Thyroid gland (tissue), 4 donors: ENCODE measurements at regions not wholly inside any gene's neighbourhood (a gene's known extent, or its start where the extent isn't known, plus 50 kb on each side); places are given as distances from the start of the nearest gene placed in this dataset.
"Not testable (repeated sequence)": the region's sequence is repeated elsewhere in the genome, so short reads cannot be mapped to it uniquely, and the experiment has no call there.

Experiments used
- DNase-seq, 2 donors: peaks; one replicate each; pipeline ENCODE4 v3.0.0-alpha.2; 2019
- H3K27ac ChIP-seq, 3 donors: fragments of 200-600 bp; sonication (generic); 1 replicate in 2 of 3; 2 replicates in 1 of 3; pipeline ENCODE4 v1.5.1; 2016 to 2019; ENCODE audit warnings: mild to moderate bottlenecking in 1 of 3, moderate library complexity in 1 of 3
- H3K27me3 ChIP-seq: fragments of 200-600 bp; sonication (generic); one replicate; pipeline ENCODE4 v1.5.1; 2019
- H3K36me3 ChIP-seq, 2 donors: fragments of 200-600 bp; sonication (generic); one replicate each; pipeline ENCODE4 v1.5.1; 2016 to 2019
- H3K4me1 ChIP-seq, 2 donors: fragments of 200-600 bp; sonication (generic); one replicate each; pipeline ENCODE4 v1.5.1; 2017 to 2019
- H3K4me3 ChIP-seq, 3 donors: fragments of 200-600 bp; sonication (generic); replicated peaks in 1 of 3; 1 replicate in 2 of 3; 2 replicates in 1 of 3; pipeline ENCODE4 v1.5.1; 2016; ENCODE audit warnings: mild to moderate bottlenecking in 1 of 3
- H3K9me3 ChIP-seq: fragments of 200-600 bp; sonication (generic); one replicate; pipeline ENCODE4 v1.5.1; 2017
- CTCF ChIP-seq, 6 experiments: fragments of 200-600 bp in 3 of 6; fragments of 450-650 bp in 3 of 6; sonication (generic) in 3 of 6; IDR thresholded peaks; one replicate each; pipeline ENCODE4 v1.5.1; 2016 to 2019; ENCODE audit warnings: antibody characterized with exemption in 6 of 6, mild to moderate bottlenecking in 2 of 6, inconsistent platforms in 1 of 6, moderate library complexity in 1 of 6
- POLR2A ChIP-seq, 2 donors: fragments of 450-650 bp; IDR thresholded peaks; one replicate each; pipeline ENCODE4 v1.6.1; 2017; ENCODE audit warnings: antibody characterized with exemption in 2 of 2, mild to moderate bottlenecking in 2 of 2, moderate library complexity in 1 of 2
- WGBS, 2 donors: methylation state at CpG; one replicate each; pipeline ENCODE4 v1.1.5; 2017; 5-methylcytosine and 5-hydroxymethylcytosine counted together
- intact Hi-C: fragments of 100-400 bp; cut with DNase I; formaldehyde crosslinking; loops from one replicate; pipeline ENCODE4 v1.15.1; 2023

- H3K4me1 ChIP-seq = no peaks in the 10 kb centered on the region
- no peaks in the 10 kb centered on the region for H3K27me3 ChIP-seq
- TF ChIP-seq CTCF (IDR thresholded peaks at IDR 0.05) (no peak), POLR2A (IDR thresholded peaks at IDR 0.05) (no peak)
- no peak overlapping the region for H3K4me3 ChIP-seq
- intact Hi-C loops = no loop called here
- no peak overlapping the region for H3K27ac ChIP-seq
- H3K36me3 ChIP-seq = no peaks in the 10 kb centered on the region
- H3K9me3 ChIP-seq = no peaks in the 10 kb centered on the region
- WGBS, 2 donors = 87 to 89% methylated on average over 9 of the region's 9 CpGs
- DNase-seq = no peak
Measured at GRCh38 chr10:3567291-3567963, 217.6 kb downstream of the KLF6 start.

- intact Hi-C loops = no loop called here
- no peak for DNase-seq
- Histone ChIP-seq H3K36me3 (no peaks in the 10 kb centered on the region), H3K4me3 (no peak overlapping the region), H3K4me1 (no peaks in the 10 kb centered on the region), H3K27ac (no peak overlapping the region), H3K27me3 (no peaks in the 10 kb centered on the region), H3K9me3 (no peaks in the 10 kb centered on the region)
- TF ChIP-seq CTCF (IDR thresholded peaks at IDR 0.05) (no peak), POLR2A (IDR thresholded peaks at IDR 0.05) (no peak)
- WGBS, 2 donors = 81 to 92% methylated on average over 1 of the region's 1 CpG
Measured at GRCh38 chr10:3566627-3567026, 218.4 kb downstream of the KLF6 start.

- no peaks in the 10 kb centered on the region for H3K27me3 ChIP-seq
- 91 to 93% methylated on average over 7 of the region's 7 CpGs for WGBS, 2 donors
- no peaks in the 10 kb centered on the region for H3K36me3 ChIP-seq
- H3K9me3 ChIP-seq = no peaks in the 10 kb centered on the region
- no peak overlapping the region for H3K4me3 ChIP-seq
- intact Hi-C loops = no loop called here
- TF ChIP-seq CTCF (IDR thresholded peaks at IDR 0.05) (no peak), POLR2A (IDR thresholded peaks at IDR 0.05) (no peak)
- no peak overlapping the region for H3K27ac ChIP-seq
- H3K4me1 ChIP-seq = no peaks in the 10 kb centered on the region
- DNase-seq = no peak
Measured at GRCh38 chr10:3564346-3565002, 220.5 kb downstream of the KLF6 start.

- no peaks in the 10 kb centered on the region for H3K9me3 ChIP-seq
- no peaks in the 10 kb centered on the region for H3K36me3 ChIP-seq
- no peak for TF ChIP-seq POLR2A (IDR thresholded peaks at IDR 0.05)
- TF ChIP-seq CTCF (IDR thresholded peaks at IDR 0.05) = no peak
- no peak for DNase-seq
- H3K27ac ChIP-seq = no peak overlapping the region
- intact Hi-C loops = no loop called here
- 89 to 93% methylated on average over 3 of the region's 3 CpGs for WGBS, 2 donors
- no peaks in the 10 kb centered on the region for H3K4me1 ChIP-seq
- no peaks in the 10 kb centered on the region for H3K27me3 ChIP-seq
- no peak overlapping the region for H3K4me3 ChIP-seq
Measured at GRCh38 chr10:3563298-3563697, 221.7 kb downstream of the KLF6 start.

- H3K27me3 ChIP-seq, H3K4me1 ChIP-seq, intact Hi-C loops, DNase-seq, H3K36me3 ChIP-seq, H3K27ac ChIP-seq, H3K4me3 ChIP-seq, H3K9me3 ChIP-seq: not testable (repeated sequence)
- WGBS, 2 donors = 95 to 96% methylated on average over 3 of the region's 3 CpGs
Measured at GRCh38 chr10:3560628-3561027, 224.4 kb downstream of the KLF6 start.
